GM20431 (cell line): ENCODE measurements at regions not wholly inside any gene's neighbourhood (a gene's known extent, or its start where the extent isn't known, plus 50 kb on each side); places are given as distances from the start of the nearest gene placed in this dataset.

Experiments
- in situ Hi-C: fragments of 300-500 bp; cut with MseI, MboI; formaldehyde crosslinking; loops from one replicate; pipeline ENCODE4 v1.15.0; 2020; ENCODE audit warnings: low sequenced_read_pairs; ENCODE audit not compliant: unreplicated experiment

DNA sequence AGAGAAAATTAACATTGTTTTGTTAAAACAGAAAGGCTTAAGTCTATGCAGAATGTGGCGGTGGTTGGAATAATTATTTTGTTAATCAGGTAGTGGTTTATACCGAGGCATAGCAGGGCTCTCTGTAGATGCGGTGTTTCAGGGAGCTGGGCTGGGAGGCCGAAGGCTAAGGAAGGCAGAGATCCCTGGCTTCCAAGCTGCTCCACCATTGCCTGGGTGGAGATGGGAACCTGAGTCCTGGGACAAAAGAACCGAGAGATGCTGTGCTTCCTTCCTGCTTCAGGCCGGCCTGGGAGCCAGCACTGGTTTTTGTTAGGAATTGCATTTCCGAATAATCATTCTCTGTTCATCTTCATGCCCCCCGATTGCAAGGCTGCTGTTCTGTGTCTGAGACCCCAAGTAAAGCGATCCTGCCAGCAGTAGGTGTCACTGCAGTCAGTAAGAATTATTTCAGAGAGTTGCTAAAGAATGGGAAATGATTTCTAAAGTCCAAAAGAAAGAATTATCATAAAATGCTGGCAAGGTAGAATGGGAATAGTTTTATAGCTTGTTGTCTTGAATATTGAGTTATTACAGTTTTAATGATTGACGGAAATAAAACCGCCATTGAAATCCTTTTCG is 824.9 kb downstream of the GALR1 start:
- in situ Hi-C loops: no loop called here

DNA sequence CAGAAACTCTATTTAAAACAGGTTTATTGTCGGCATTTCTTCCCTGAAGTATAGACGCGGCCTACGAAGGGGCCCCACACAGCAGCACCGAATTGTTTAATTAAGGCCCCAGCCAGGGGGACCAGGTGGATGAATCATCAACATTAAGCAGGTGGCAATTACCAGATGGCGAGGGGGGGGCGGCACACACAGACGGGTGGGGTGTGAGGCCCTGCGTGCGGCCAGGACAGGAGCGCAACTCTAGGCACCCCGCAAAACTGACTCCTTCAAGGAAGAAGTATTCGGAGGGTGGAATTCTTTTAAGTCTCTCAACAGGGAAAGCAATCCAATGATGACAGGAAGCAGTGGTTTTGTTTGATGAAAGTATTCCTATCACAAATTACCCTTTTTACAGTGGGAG is 830.4 kb downstream of the GALR1 start:
- in situ Hi-C loops: no loop called here

DNA sequence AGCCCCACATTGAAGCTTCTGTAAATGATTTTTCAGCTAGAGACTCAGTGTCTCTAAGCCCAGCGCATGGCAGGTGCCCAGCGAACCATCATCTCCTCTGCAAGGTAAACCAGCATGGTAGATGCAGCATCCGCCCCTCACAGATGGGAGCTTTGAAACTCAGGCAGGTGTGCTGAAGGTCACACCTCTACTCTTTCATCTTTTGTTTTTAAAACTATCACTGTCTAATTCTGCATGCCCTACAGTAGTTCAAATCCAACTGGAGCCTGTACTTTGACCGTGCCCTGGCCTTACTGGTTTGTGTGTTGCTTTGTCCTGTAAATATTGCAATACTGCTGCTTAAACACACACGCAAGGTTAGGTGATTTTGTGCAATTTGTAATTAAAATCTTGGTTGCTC is 831.1 kb downstream of the GALR1 start:
- in situ Hi-C loops: no loop called here

DNA sequence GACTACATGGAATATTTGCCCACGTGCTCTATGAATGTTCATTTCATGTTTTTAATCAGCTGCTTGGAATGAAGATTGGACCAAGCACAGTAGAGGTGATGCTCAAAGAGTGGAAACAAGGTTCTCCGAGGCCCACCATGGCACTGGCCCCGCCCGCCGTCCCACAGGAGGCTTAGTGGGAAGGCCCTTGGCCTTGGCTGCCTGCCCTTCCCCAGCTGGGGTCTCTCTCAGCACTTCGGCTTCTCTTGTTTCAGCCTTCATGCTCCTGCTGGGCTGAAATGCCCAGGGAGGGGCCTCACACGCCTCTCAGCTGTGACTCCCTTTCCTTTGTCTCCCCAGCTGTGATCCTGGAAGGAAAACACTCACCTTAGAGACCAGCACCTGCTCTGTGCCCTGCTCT is 833.2 kb downstream of the GALR1 start:
- in situ Hi-C loops: no loop called here

DNA sequence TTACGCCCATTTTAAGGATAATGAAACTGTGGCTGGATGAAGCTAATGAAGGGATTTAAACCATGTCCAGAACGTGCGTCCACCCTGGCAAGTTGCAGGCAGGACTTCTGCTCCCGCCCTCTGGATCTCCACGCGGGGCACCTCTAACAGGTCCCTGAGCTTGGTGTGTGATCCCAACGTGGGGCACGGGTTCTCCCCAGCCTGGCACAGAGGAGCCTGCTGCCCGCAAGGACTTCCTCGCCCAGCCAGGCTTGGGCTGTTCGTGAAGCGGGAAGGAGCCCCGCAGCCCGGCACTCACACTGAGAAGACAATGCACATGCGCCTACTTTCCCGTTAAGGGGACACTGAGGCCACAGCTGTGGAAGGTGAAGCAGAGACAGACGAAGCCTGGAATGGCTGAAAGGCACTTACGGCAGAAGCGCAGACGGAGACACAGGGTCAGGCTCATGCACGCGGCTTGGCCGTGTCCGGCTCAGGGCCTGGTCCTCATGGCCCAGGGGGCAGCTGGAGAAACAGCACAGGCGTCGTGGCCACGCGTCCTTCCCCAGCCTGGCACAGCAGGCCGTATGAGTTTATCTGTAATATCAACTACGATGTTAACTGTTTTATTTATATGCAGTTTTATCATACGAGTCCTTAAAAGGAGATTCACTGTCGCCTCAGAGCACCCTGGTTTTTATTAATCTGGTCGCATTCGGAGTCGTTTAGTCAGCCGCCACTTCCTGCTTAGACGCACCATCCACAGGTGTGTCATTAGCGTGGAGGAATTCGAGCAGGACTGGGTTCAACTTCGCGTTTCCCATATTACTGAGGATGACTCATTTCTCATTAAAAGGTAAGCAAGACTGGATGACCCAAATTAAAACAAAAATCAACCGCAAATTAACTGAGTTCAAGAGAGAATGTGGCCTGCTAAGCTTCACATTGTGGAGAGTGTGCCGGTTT is 835.9 kb downstream of the GALR1 start:
- in situ Hi-C loops: no loop called here

DNA sequence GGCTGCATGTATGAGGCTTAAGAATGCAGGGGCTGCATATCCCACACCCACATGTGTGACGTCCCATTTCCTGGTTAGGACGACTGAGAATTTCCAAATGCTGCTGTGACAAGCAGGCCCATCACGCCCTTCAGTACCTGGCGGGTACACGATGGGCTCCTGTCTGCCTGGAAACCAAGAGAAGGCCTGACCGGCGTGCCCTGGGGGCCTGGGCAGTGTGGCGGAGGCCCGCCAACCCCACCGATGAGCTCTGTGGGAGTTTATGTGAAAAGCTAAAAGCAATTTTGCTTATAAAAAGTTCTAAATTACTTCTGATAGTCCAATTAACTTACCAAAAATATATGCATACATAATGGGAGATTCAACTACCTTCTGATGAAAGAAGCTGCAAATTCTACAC is 837.3 kb downstream of the GALR1 start:
- in situ Hi-C loops: no loop called here

DNA sequence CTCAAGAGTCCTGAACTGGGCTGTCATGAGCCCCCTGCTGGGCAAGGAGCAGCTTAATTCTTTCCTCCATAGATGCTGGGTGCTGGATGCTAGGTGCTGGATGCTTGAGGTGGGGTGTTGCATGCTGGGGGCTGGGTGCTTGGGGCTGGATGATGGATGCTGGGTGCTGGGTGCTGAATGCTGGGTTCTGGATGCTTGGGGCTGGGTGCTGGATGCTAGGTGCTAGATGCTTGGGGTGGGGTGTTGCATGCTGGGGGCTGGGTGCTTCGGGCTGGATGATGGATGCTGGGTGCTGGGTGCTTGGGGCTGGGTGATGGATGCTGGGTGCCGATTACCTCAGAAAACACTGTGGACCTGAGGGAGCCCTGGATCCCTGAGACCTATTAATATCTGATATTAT is 837.7 kb downstream of the GALR1 start:
- in situ Hi-C loops: no loop called here

DNA sequence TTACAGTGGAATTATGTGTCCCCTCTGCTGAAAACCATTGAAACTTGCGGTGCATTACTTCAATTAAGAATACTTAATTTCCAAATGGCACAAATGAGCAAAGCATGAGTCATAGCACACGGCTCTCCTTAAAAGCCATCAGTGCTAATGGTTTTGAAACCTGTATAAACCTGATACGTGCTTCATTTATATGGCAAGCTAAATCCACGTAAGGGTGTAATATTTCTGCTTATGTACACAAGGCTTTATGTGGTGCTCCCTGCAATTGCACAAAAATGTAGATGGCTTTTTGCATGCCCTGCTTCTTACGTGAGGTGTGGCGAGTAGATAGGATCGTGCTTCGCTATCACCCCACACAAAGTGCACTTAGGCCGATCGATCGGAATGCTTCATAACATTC is 840.9 kb downstream of the GALR1 start:
- in situ Hi-C loops: no loop called here

DNA sequence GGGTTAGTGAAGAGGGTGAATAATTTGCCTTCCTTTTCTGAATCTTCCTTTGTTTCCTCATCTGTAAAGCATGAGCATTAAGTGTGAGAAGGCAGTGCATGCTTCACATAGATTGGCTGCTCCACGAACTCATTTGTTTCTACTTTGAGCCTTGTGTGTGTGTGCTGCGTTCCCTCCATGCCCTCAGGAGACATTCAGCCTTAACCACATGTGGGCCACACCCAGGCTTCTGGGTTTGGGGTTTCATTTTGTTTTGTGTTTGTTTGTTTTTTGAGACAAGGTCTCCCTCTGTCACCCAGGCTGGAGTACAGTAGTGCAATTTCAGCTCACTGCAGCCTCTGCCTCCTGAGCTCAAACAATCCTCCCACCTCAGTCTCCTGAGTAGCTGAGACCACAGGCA is 843.3 kb downstream of the GALR1 start:
- in situ Hi-C loops: no loop called here

DNA sequence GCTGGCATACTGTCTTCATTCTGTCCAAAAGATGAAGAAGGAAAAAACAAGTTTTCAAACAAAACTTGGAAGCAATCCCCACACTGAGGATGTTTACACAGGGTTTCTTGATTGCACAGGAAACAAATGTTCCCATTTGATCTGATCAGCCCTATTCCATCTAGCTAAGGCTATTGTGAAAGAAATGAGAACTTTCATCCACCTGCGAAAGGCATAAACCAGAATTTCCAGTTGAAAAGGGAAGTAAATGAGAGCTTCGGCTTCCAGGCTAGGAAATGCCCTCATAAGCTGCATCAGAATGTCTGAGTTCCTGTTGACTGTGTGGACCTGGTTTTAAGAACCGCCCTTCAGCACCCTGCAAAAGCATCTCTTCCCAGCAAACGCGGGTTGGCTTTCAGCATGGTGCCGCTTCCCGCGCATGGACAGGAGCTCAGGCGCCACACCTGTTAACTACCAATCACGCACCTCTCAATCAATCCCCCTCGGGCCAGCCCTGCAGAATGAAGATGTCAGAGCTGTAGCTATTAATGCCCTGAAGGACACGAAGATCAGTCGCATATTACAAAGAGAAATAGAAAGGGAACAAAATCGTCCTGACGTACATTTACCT is 850.4 kb downstream of the GALR1 start:
- in situ Hi-C loops: no loop called here

DNA sequence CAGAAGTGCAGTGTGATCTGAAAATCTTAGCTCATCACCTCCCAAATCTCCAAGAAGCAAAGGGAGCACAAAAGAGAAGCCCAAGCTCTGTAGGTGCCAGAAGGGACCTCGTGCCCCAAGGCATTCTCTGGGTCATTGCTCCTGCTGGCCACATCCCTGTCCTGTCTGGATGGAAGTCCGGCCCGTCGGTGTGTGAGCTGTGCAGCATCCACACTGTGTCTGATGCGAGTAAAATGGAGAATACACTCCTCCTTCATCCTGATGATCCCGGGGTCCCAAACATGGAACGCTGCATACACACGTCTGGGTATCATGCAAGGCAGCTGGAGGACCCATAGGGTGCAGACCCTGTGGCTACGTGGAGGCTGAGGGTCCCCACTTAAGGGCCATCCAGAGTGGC is 851.4 kb downstream of the GALR1 start:
- in situ Hi-C loops: no loop called here

DNA sequence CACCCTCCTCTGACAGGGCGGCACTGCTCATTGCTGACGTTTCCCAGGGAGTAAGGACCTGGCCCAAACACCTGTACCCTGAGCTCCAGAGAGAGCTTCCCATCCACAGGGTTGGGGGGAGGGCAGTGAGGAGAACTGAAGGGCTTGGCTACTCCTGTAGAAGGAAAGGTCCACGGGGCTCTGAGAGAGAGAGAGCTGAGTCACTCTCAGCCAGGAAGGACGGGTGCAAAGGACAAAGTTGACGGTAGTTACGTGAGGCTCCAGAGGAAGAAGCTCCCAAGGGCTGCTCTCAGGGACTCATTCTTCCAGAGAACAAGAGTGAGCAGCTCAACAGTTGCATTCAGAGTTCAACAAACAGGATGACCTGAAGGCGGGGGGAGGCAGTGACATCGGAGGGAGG is 852.5 kb downstream of the GALR1 start:
- in situ Hi-C loops: no loop called here

DNA sequence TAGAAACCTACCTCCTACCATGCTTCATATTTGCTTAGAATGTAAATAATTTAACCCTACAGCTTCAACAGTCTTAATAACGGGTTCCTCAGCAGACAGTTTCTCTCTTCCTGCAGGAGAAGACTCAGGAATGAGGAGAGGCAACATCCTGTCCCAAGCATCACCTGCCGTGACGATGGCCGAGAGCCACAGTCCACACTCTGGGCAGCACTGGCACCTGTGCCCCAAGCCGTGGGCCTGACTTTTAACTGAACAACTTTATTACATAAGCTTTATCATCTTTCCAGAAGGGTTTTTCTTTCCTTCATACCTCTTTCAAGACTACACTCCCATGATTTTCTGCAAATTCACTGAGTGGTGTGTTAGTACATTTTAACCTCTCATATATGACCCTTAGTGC is 856.0 kb downstream of the GALR1 start:
- in situ Hi-C loops: no loop called here

DNA sequence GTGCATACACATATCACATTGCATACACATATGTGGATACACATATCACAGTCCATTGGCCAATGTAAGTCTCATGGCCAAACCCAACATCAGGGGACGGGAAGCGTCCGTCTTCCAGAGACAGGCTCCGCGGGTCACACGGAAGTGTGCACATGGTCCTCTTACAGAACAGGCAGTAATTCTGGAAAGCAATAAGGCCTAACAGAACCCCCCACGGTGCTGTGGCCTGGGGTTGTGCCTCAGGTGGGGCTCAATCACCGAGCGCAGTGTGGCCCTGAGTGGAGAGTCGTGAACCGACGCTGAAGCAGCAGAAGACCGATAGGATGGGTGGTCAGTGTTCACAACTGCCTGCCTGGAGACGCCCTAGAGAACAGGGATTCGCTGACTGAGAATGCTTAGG is 857.3 kb downstream of the GALR1 start:
- in situ Hi-C loops: no loop called here

DNA sequence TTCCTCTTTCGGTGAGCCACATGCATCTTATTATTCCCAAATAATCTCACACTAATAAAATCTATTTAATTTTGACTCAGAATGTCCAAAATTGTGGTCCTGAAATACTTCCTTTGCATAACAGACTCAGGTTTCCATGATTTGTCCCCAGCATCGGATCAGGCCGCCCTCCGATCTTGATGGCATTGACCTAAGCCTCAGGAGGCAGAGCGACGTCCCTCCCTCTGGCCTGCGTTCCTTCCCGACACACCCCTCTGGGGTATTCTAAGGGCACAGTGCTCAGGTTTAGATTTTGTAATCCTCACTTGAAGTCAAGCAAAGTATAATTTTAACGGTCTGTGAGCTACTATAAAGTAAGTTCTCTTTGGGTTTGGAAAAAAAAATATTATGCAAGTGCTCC is 857.7 kb downstream of the GALR1 start:
- in situ Hi-C loops: no loop called here

DNA sequence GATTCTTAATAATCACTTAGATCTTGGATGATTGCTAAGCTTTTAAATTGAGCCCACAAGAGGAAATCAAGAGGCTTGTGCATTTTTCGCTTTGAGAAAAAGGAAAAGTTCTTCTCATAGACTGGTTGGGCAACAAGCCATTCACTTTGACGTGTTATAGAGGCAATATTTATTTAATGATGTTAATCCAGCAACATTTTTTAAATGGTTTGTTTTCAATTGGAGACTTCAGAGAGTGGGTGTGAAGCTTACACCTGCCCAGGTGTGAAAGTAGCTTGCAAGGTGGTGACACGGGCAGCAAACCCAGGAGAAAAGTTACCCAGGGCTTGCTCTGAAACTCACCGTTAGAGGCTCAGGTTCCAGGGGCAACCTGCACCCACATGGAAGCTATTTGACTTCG is 858.9 kb downstream of the GALR1 start:
- in situ Hi-C loops: no loop called here

DNA sequence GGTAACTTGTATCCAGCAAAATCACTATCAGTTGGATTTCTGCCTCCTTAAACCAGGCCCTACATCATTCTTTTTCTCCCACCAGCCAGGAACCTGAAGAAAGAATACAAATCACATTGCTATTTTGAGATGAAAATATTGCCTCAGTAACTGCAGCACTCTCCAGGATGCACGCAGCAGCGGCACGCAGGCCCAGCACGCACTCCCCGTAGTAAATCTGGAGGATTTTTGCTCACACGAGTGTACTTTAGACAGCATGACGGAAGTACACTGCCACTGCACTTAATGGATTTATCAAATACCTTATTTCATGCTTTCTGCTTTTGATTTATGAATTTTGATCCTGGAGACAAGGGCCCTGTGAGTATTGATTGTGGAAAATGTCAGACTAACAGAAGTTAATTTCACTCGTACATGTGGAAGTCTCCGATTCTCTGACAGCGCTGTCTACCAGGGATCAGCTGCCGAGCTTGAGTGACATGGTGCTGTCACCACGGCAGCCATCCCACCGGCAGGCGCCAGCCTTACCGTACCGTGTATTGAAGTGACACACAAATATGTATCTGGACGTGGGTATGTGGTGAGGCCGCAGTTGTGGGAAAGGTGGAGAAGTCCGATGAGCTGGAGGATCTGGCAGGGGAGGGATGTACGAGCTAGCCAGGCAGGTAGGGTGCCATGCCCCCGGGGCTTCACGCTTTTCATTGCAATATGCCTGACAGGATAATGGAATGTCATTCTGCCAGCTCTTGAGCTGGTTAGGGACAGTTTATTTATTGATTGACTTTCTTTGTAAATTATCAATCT is 863.7 kb downstream of the GALR1 start:
- in situ Hi-C loops: no loop called here

DNA sequence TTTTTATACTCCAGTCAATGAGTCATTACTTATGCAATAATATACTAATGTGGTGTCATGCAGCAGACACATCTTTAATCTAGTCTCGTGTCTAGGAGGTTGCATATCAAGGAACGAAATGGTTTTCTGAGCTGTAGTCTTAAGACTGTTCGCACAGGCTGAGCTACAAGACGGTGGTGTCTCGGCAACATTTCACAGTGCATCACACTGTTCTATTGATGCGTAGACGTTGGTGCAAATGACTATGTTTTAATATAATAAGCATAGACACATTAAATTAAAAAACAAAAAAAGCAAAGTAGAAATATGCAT is 864.2 kb downstream of the GALR1 start:
- in situ Hi-C loops: no loop called here

DNA sequence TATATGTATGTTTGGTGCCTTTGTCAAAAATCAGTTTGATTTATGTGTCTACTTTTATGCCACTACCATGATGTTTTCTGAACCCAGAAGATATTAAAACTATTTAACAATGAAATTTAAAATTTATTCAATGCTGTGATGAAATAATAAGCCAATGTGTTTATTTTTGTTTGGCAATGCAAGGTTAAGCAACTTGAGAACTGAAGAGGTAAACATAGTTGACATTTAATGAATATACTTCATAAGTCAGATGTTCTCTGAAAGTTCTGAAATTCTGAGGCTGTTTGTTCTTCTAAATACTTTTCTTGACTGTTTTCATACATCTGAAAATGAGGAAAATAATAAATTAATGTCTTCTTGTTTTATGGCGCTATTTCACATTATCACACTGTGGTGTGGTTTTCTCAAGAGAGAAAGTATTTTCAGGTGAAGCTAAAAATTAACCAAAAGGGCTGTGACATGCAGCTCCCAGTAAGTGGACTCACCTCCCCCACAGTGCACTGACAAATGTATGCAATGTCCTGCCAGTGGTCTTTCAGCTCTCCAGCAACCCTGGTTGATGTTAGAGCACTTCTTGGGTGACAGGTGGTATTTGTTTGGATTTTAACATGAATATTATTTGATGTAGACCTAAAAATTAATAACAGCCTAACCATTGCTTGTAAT is 863.6 kb upstream of the SALL3 start:
- in situ Hi-C loops: no loop called here
